ENCODE measurements at regions not wholly inside any gene's neighbourhood (a gene's known extent, or its start where the extent isn't known, plus 50 kb on each side); places are given as distances from the start of the nearest gene placed in this dataset.
"Not testable (repeated sequence)": the region's sequence is repeated elsewhere in the genome, so short reads cannot be mapped to it uniquely, and the experiment has no call there.

DNA sequence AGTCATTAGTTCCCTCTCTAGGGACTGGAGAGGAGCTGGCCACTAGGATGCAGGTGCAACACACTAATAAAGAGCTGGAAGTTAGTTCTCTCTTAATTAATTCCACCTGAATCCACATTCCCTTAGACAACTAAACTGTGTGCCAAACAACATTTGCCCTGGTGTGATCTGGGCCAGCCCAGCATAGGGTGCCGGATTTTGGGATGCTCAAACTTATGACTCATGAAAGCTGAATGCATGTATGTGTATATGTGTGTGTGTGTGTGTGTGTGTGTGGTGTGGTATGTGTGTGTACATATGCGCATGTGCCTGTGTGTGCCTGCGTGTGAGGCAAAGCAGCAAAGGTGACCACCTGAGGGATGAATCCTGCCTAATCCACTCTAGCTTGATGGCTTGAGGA is 110.7 kb downstream of the EHF start:
- DNase-seq: no peak
- no peak overlapping the region for H3K27ac Mint-ChIP-seq
- no peaks in the 10 kb centered on the region for H3K4me1 Mint-ChIP-seq
- ATAC-seq (ENCODE audit: low read depth): no peak
- H3K9me3 Mint-ChIP-seq: no peaks in the 10 kb centered on the region
- no peak overlapping the region for H3K4me3 Mint-ChIP-seq
- no peaks in the 10 kb centered on the region for H3K36me3 Mint-ChIP-seq
- peaks cover 10% of the 10 kb centered on the region for H3K27me3 Mint-ChIP-seq
- POLR2A ChIA-PET: interaction anchor here (0.5 kb wide), 1 partner anchor 1349 kb away, joined by 3 read pairs; no protein-coding TSS in a partner anchor

DNA sequence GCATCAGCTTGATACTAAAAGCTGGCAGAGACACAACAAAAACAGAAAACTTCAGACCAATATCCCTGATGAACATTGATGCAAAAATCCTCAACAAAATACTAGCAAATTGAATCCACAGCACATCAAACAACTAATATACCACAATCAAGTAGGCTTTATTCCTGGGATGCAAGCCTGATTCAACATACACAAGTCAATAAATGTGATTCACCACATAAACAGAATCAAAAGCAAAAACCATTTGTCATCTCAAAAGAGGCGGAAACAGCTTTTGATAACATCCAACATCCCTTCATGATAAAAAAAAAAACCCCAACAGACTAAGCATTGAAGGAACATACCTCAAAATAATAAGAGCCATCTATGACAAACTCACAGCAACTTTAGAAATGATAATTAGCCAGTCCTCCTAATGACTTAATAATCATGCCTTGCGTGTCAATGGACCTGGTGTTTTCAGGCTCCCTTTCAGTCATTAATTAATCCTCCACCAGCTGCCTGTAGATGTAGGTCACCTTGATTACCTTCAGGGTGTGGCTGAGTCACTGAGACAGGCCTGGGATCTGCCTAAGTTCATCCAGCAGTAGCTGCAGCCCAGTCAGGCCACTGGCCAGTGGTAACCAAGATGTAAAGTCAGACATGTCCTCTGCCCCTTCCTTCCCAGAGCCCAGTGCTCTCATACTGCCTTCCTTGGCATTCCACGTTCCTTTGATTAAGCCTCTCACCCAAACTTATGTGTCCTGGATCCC is 109.8 kb downstream of the EHF start:
- Mint-ChIP-seq H3K4me3 (no peak overlapping the region), H3K4me1 (no peaks in the 10 kb centered on the region), H3K27ac (no peak overlapping the region), H3K36me3 (no peaks in the 10 kb centered on the region), H3K9me3 (no peaks in the 10 kb centered on the region), H3K27me3 (peaks cover 8% of the 10 kb centered on the region)
- ATAC-seq (ENCODE audit: low read depth) (no peak), DNase-seq (no peak)
- POLR2A ChIA-PET: no interaction called here

DNA sequence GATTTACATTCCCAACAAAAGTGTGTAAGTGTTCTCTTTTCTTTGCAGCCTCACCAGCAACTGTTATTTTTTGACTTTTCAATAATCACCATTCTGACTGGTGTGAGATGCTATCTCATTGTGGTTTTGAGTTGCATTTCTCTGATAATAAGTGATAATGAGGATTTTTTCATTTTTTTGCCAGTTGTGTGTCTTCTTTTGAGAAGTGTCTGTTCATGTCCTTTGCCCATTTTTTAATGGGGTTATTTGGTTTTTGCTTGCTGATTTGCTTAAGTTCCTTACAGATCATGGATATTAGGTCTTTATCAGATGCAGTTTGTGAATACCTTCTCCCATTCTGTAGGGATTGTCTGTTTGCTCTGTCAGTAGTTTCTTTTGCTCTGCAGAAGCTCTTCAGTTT is 107.7 kb downstream of the EHF start:
- Mint-ChIP-seq H3K9me3 (peaks cover 5% of the 10 kb centered on the region), H3K36me3 (no peaks in the 10 kb centered on the region)

DNA sequence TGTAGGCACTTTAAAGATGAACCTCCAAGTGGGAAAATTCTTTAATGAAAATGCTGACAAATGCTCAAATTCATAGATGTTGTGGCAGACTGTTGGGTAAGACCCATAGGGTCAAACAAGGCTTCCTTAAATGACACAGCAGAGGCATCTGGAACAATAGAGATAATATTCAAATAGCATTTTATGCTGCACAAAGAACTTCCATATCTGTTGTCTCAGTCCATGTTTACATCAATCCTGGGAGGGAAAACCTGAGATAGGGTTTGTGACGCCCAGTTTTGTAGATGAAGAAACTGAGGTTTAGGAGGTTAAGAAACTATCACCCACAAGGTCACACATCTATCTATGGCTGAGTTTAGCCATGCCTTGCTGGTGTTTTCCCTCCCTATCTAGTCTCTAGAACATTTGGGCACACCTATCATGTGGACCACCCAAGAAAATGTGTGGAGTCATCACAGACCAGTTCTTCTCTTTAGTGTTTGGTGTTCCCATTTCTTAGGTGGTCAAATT is 106.4 kb downstream of the EHF start:
- no peak overlapping the region for H3K4me3 Mint-ChIP-seq
- H3K27ac Mint-ChIP-seq: no peak overlapping the region
- H3K9me3 Mint-ChIP-seq: peaks cover 7% of the 10 kb centered on the region
- ATAC-seq (ENCODE audit: low read depth) (no peak), DNase-seq (no peak)
- no peaks in the 10 kb centered on the region for H3K36me3 Mint-ChIP-seq
- H3K27me3 Mint-ChIP-seq: peaks cover 10% of the 10 kb centered on the region
- POLR2A ChIA-PET: no interaction called here
- H3K4me1 Mint-ChIP-seq: no peaks in the 10 kb centered on the region

More for the DNA sequence above, 107.7 kb downstream of the EHF start:
- peaks cover 8% of the 10 kb centered on the region for H3K27me3 Mint-ChIP-seq
- H3K27ac Mint-ChIP-seq: no peak overlapping the region
- no peak overlapping the region for H3K4me3 Mint-ChIP-seq
- no peak for DNase-seq
- POLR2A ChIA-PET: no interaction called here
- no peaks in the 10 kb centered on the region for H3K4me1 Mint-ChIP-seq
- ATAC-seq (ENCODE audit: low read depth): no peak

DNA sequence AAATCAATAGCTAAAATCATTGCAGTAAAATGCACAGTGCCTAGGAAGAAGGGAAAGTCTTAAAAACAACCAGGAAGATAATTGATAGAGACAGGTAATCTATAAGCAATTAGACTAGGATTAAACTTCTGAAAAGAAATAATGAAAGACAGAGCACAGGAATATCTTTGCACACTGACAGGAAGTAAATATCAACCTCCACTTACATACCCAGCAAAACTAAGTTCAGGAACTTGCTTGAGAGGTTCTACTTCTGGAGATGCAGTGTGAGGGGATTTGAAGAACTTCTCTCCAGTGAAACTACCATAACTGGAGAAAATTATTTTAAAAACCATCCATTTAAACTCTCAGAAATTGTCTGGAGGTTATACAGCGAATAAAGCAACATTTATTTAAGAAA is 104.1 kb downstream of the EHF start:
- no peak for DNase-seq
- Mint-ChIP-seq H3K36me3 (no peaks in the 10 kb centered on the region), H3K27ac (no peak overlapping the region), H3K27me3 (peaks cover 9% of the 10 kb centered on the region), H3K9me3 (peaks cover 7% of the 10 kb centered on the region), H3K4me3 (no peak overlapping the region), H3K4me1 (no peaks in the 10 kb centered on the region)
- POLR2A ChIA-PET: no interaction called here
- ATAC-seq (ENCODE audit: low read depth): no peak

DNA sequence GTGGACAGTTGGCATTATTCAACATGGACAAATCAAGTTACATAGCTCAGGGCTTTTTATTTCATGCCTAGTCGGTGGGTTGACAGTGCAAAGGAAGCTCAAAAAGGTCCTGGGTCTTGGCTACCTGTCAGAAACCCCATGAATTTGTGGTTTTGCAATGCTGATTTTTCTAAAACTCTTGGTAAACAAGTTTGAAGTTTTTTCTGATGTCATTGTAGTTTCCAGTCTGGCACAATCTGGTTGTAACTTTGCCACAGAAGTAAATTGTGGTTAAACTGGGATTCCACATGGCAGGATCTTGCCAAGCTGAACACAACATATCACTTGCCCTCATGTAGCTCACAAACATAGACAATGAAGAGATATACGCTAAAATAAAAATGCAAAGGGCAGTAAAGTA is 100.8 kb downstream of the EHF start:
- Mint-ChIP-seq H3K27ac (no peak overlapping the region), H3K4me1 (no peaks in the 10 kb centered on the region), H3K4me3 (no peak overlapping the region), H3K36me3 (no peaks in the 10 kb centered on the region), H3K9me3 (peaks cover 7% of the 10 kb centered on the region), H3K27me3 (peaks cover 11% of the 10 kb centered on the region)
- DNase-seq (no peak), ATAC-seq (ENCODE audit: low read depth) (no peak)
- POLR2A ChIA-PET: no interaction called here

DNA sequence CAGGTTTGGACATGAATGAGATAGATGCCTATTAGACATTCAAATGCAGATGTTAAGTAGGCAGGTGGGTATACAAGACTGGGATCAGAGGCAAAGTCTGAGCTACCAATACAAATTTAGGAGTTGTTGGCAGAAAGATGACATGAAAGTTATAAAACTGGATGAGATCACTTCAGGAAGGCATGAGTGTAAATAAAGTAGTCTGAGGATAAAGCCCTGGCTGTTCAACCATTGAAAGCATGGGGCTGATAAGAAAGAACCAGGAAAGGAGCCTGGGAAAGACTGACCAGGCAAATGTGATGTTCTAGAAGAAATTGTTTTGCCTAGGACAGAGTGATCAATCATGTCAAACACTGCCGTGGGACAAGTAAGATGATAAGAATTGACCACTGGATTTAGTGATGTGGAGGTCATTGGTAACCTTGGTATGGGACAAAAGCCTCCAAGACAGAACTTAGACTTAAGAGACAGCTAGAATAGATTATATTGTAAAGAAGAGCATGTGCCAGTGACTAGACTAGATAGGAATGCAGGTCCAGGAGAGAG is 98.5 kb downstream of the EHF start:
- POLR2A ChIA-PET: no interaction called here
- Mint-ChIP-seq H3K9me3 (peaks cover 3% of the 10 kb centered on the region), H3K27me3 (peaks cover 16% of the 10 kb centered on the region), H3K4me1 (no peaks in the 10 kb centered on the region), H3K36me3 (no peaks in the 10 kb centered on the region), H3K4me3 (no peak overlapping the region), H3K27ac (no peak overlapping the region)
- DNase-seq: no peak
- no peak for ATAC-seq (ENCODE audit: low read depth)

DNA sequence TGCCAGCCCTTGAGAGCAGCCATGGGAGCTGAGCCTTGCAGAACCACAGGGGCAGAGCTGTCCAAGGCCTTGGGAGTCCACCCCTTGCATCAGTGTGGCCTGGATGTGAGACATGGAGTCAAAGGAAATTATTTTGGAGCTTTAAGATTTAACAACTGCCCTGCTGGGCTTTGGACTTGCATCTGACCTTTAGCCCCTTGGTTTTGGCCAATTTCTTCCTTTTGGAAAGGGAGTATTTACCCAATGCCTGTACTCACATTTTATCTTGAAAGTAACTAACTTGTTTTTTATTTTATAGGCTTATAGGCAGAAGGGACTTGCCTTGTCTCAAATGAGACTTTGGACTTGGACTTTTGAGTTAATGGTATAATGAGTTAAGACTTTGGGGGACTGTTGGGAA is 92.7 kb downstream of the EHF start:
- peaks cover 10% of the 10 kb centered on the region for H3K9me3 Mint-ChIP-seq
- DNase-seq; H3K4me1 Mint-ChIP-seq; ATAC-seq (ENCODE audit: low read depth); H3K27me3 Mint-ChIP-seq; H3K27ac Mint-ChIP-seq; H3K4me3 Mint-ChIP-seq; POLR2A ChIA-PET; H3K36me3 Mint-ChIP-seq: not testable (repeated sequence)

All from activated naive CD8-positive, alpha-beta T cell treated with anti-CD3 and anti-CD28 coated beads, Interleukin-2, amount 10 ng/mL, durations not matched to agents 7 days and 5 days (primary cell).